ENCODE measurements at regions not wholly inside any gene's neighbourhood (a gene's known extent, or its start where the extent isn't known, plus 50 kb on each side); places are given as distances from the start of the nearest gene placed in this dataset.

GRCh38 chr1:232868793-232869491 lies 63.7 kb downstream of the MAP10 start:
- Histone ChIP-seq H3K23me2 (ENCODE audit: low read depth, low read length) (no peaks in the 10 kb centered on the region; the same call in 1 of the 2 replicates), H3K14ac (ENCODE audit: insufficient read length) (no peak overlapping the region), H3K9ac (replicated peaks in 1 of 4; ENCODE audit: extremely low read depth in 1 of 4, low read depth in 3 of 4, low read length in 3 of 4) (no peak overlapping the region), H3K27ac (ENCODE audit: low read depth, low read length) (no peak overlapping the region), H2BK20ac (ENCODE audit: low read length) (no peak overlapping the region), H4K91ac (replicated peaks; ENCODE audit: insufficient read length, low read length) (no peak overlapping the region), H3K23ac (ENCODE audit: insufficient read length) (no peak overlapping the region), H2AFZ (ENCODE audit: low read length) (no peak overlapping the region), H3K4me2 (ENCODE audit: insufficient read depth in 1 of 2, low read depth in 2 of 2, low read length in 2 of 2) (no peak overlapping the region), H3K56ac (replicated peaks; ENCODE audit: insufficient read length, low read depth, low read length) (no peak overlapping the region), H4K5ac (ENCODE audit: insufficient read length, low read depth, low read length) (no peak overlapping the region), H3K36me3 (ENCODE audit: control insufficient read depth in 2 of 4, insufficient read depth in 4 of 4, low read length in 3 of 4) (no peaks in the 10 kb centered on the region), H3K18ac (ENCODE audit: extremely low read depth, low read length) (no peak overlapping the region), H2BK120ac (replicated peaks; ENCODE audit: low read depth, low read length) (no peak overlapping the region), H2BK12ac (ENCODE audit: low read depth, low read length) (no peak overlapping the region), H2BK15ac (ENCODE audit: low read length) (no peak overlapping the region), H3K4ac (replicated peaks; ENCODE audit: insufficient read length, low read depth, low read length) (no peak overlapping the region), H3K4me3 (ENCODE audit: extremely low read depth in 1 of 4, insufficient read depth in 2 of 4, low read depth in 3 of 4, low read length in 4 of 4) (no peak overlapping the region), H2AK5ac (ENCODE audit: low read depth, low read length) (no peak overlapping the region), H2BK5ac (ENCODE audit: low read depth, low read length) (no peak overlapping the region), H3K9me3 (ENCODE audit: insufficient read depth in 2 of 2, low read depth in 1 of 2, low read length in 1 of 2) (no peaks in the 10 kb centered on the region), H3K79me2 (ENCODE audit: control insufficient read depth in 1 of 2, insufficient read depth in 2 of 2, low read length in 2 of 2) (no peaks in the 10 kb centered on the region), H3K4me1 (replicated peaks in 1 of 4; ENCODE audit: control insufficient read depth in 3 of 4, insufficient read depth in 4 of 4, low read length in 3 of 4) (no peaks in the 10 kb centered on the region), H3K79me1 (ENCODE audit: low read depth, low read length) (no peaks in the 10 kb centered on the region), H4K8ac (ENCODE audit: extremely low read depth, insufficient read depth, low read length) (no peak overlapping the region), H3K27me3 (replicated peaks in 1 of 4; ENCODE audit: control insufficient read depth in 3 of 4, extremely low read depth in 1 of 4, insufficient read depth in 3 of 4, low read length in 3 of 4) (no peaks in the 10 kb centered on the region), H4K20me1 (replicated peaks in 1 of 2; ENCODE audit: control insufficient read depth in 1 of 2, insufficient read depth in 2 of 2, low read length in 2 of 2) (peaks cover 0 to 2% of the 10 kb centered on the region in 2 experiments)
- TF ChIP-seq JUN (IDR thresholded peaks at IDR 0.05; ENCODE audit: low read depth, low read length), result no peak
- TF ChIP-seq FOSL1 (IDR thresholded peaks at IDR 0.05; ENCODE audit: insufficient read depth, low read depth, low read length), result no peak
- no peak for TF ChIP-seq KDM1A (IDR thresholded peaks at IDR 0.05; ENCODE audit: borderline replicate concordance, low read length)
- TF ChIP-seq POLR2AphosphoS5 (IDR thresholded peaks at IDR 0.05; ENCODE audit: low read depth, low read length), result 0 out of 2 replicates have a peak, but pooled peaks have one; percentile 32
- peak; percentile 92 for TF ChIP-seq TAF7 (optimal IDR thresholded peaks at IDR 0.05; ENCODE audit: borderline replicate concordance, low read depth, low read length)
- peak; percentile 30 to 53 for TF ChIP-seq POLR2A (IDR thresholded peaks at IDR 0.05; ENCODE audit: control extremely low read depth in 1 of 2, low read depth in 2 of 2, low read length in 2 of 2)
- no peak for TF ChIP-seq KDM5A (IDR thresholded peaks at IDR 0.05; ENCODE audit: low read length)
- no peak for TF ChIP-seq CTBP2 (IDR thresholded peaks at IDR 0.05; ENCODE audit: borderline replicate concordance, insufficient read depth, insufficient read length, low read length)
- peak; percentile 45; the same call in 1 of the 2 replicates for TF ChIP-seq TBP (IDR thresholded peaks at IDR 0.05; ENCODE audit: low read depth, low read length)
- no peak for TF ChIP-seq CBX8 (IDR thresholded peaks at IDR 0.05; ENCODE audit: borderline replicate concordance, low read depth, low read length)
- TF ChIP-seq SRF (IDR thresholded peaks at IDR 0.05; ENCODE audit: low read depth, low read length), result no peak
- POLR2A ChIA-PET (ENCODE audit: partially characterized antibody), result no interaction called here
- DNase-seq (ENCODE audit: low read depth in 1 of 2, low spot score in 2 of 2) (no peak), FAIRE-seq (no peak)
- CTCF ChIA-PET (ENCODE audit: partially characterized antibody), result interaction anchor here (0.7 to 2.3 kb wide), 3 partner anchors 10 to 130 kb away, joined by 3 to 10 read pairs (median 3); no protein-coding TSS in a partner anchor
- 91% methylated on average over 6 of the region's 6 CpGs; no CpG with 5 or more reads in 1 of the 2 experiments for WGBS, 2 experiments (ENCODE audit: extremely low coverage in 1 of 2, insufficient coverage in 1 of 2, insufficient read length in 1 of 2, insufficient replicate concordance in 2 of 2, low coverage in 1 of 2, low lambda C conversion rate in 2 of 2, missing lambda C conversion rate in 1 of 2)
